ENCODE measurements at regions not wholly inside any gene's neighbourhood (a gene's known extent, or its start where the extent isn't known, plus 50 kb on each side); places are given as distances from the start of the nearest gene placed in this dataset.

- TF ChIP-seq CTCF (IDR thresholded peaks at IDR 0.05; ENCODE audit: low read depth, low read length, missing input control), result no peak
- TF ChIP-seq YY1 (IDR thresholded peaks at IDR 0.05), result no peak
Measured at GRCh38 chr18:8496186-8496585, 113.1 kb upstream of the RAB12 start (continued).

- TF ChIP-seq HNF4G (IDR thresholded peaks at IDR 0.05) (no peak), RAD21 (IDR thresholded peaks at IDR 0.05) (no peak), GABPA (IDR thresholded peaks at IDR 0.05 in 1 of 2, conservative IDR thresholded peaks at IDR 0.05 in 1 of 2) (no peak), YY1 (IDR thresholded peaks at IDR 0.05) (no peak), ZBTB33 (IDR thresholded peaks at IDR 0.05) (no peak), EGR1 (IDR thresholded peaks at IDR 0.05; ENCODE audit: low read depth in 2 of 2) (no peak), NR2F2 (IDR thresholded peaks at IDR 0.05) (no peak), TAF1 (conservative IDR thresholded peaks at IDR 0.05) (no peak), RXRA (IDR thresholded peaks at IDR 0.05) (no peak), REST (IDR thresholded peaks at IDR 0.05) (no peak), FOXA1 (IDR thresholded peaks at IDR 0.05) (no peak)
- peaks cover 0 to 2% (median 0%) of the 10 kb centered on the region in 4 donors for H3K27me3 ChIP-seq (ENCODE audit: control insufficient read depth in 4 of 4, insufficient read depth in 4 of 4, low read length in 3 of 4)
- H3K9ac ChIP-seq (ENCODE audit: low read depth in 1 of 2, low read length in 2 of 2), result no peak overlapping the region
- no peak overlapping the region for H3K27ac ChIP-seq (ENCODE audit: low read depth in 1 of 2, low read length in 2 of 2)
- H3K4me1 ChIP-seq (ENCODE audit: control insufficient read depth in 4 of 4, insufficient read depth in 4 of 4, low read length in 3 of 4), result no peaks in the 10 kb centered on the region
- DNase-seq (ENCODE audit: low spot score), result no peak
- H3K36me3 ChIP-seq (ENCODE audit: control insufficient read depth in 4 of 4, insufficient read depth in 3 of 4, low read depth in 1 of 4, low read length in 3 of 4), result no peaks in the 10 kb centered on the region
- no peak overlapping the region for H3K4me3 ChIP-seq (ENCODE audit: low read depth in 1 of 3, low read length in 3 of 3)
- H3K9me3 ChIP-seq (ENCODE audit: control insufficient read depth in 4 of 4, low read length in 3 of 4), result peaks cover 0 to 2% (median 0%) of the 10 kb centered on the region in 4 donors
- 90% methylated on average over 4 of the region's 4 CpGs for WGBS
Measured at GRCh38 chr18:8498905-8499304, 110.3 kb upstream of the RAB12 start.

GRCh38 chr18:8499810-8500675 lies 109.2 kb upstream of the RAB12 start:
- 78% methylated on average over 8 of the region's 8 CpGs for WGBS
- Histone ChIP-seq H3K27me3 (ENCODE audit: control insufficient read depth in 4 of 4, insufficient read depth in 4 of 4, low read length in 3 of 4) (peaks cover 0 to 5% (median 0%) of the 10 kb centered on the region in 4 donors), H3K9me3 (ENCODE audit: control insufficient read depth in 4 of 4, low read length in 3 of 4) (peaks cover 0 to 2% (median 0%) of the 10 kb centered on the region in 4 donors), H3K27ac (ENCODE audit: low read depth in 1 of 2, low read length in 2 of 2) (no peak overlapping the region), H3K4me3 (ENCODE audit: low read depth in 1 of 3, low read length in 3 of 3) (no peak overlapping the region), H3K36me3 (ENCODE audit: control insufficient read depth in 4 of 4, insufficient read depth in 3 of 4, low read depth in 1 of 4, low read length in 3 of 4) (no peaks in the 10 kb centered on the region), H3K4me1 (ENCODE audit: control insufficient read depth in 4 of 4, insufficient read depth in 4 of 4, low read length in 3 of 4) (no peaks in the 10 kb centered on the region), H3K9ac (ENCODE audit: low read depth in 1 of 2, low read length in 2 of 2) (no peak overlapping the region)
- TF ChIP-seq ZBTB33 (IDR thresholded peaks at IDR 0.05) (no peak), RXRA (IDR thresholded peaks at IDR 0.05) (no peak), REST (IDR thresholded peaks at IDR 0.05) (no peak), ATF3 (IDR thresholded peaks at IDR 0.05) (no peak)
- no peak for DNase-seq (ENCODE audit: low spot score)

Measured in liver (tissue), 8 donors.